Inflammatory macrophage treated with lipopolysaccharide for 1 hour (primary cell): ENCODE measurements at regions not wholly inside any gene's neighbourhood (a gene's known extent, or its start where the extent isn't known, plus 50 kb on each side); places are given as distances from the start of the nearest gene placed in this dataset.

Source experiments
- DNase-seq, 2 donors: peaks; one replicate each; pipeline ENCODE4 v3.0.0-alpha.2; 2020 to 2022

DNA sequence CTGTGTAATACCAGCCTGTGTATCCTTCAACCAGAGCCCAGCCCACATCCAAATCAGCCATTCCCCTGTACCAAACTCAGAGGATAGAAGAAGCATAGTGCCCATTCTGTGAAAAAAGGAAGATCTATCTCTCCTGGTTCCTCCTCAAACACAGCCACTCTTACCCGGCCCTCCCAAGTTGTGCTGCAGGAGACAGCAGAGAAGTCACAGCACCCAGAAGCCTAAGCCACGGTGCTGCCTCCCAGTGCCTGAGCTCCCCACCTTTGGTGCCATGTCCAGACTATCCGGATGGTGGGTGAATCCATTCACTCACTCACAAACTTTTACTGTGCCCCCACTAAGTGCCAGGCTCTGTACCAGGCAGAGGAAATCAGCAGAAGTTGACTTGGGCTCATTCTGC, 166.0 kb upstream of the ZMIZ1 start:
- no peak for DNase-seq

DNA sequence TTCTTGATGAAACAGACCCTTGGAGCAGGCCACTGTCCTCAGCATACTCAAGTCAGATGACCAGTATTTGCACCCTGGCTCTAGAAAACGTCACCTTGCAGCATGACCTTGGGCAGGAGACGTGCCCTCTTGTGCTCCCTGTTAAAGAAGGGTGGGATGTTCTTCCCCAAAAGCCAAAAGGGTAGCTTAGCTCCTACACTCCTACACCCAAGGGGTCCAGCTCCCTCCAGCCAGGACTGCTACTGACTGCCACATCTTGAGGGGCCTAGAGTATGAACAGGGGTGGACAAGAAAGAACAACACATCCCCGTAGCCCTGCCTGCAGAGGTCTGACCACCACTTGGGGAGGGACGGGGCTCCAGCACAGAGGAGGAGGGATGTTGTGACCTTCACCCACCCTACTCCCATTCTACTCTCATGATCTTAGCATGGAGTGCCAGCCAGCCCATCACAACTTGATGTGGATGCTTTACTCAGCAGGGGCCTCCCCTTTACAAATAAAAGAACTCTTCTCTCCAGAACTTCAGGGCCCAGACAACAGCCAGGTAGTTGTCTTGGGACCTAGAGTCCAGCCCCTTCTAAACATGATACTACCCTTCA, 165.3 kb upstream of the ZMIZ1 start:
- DNase-seq: no peak

DNA sequence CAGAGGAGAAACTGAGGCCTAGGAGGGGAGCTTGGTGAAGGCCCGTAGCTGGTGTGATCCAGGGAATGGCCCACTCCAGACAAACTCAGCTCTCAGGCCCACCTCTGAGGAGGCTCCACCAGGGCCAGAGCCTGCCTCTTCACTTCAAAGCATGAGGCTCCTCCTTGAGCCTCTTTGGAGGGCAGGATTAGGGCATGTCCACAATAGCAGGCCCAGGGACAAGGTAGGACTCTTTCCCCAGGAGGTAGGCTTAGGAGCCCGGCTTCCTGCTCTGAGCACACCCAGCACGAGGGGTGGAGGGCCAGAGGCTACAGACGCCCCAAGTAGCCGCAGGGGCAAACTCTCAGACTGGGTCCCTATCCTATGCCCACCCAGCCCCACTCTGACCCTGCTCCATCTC, 164.6 kb upstream of the ZMIZ1 start:
- no peak for DNase-seq

DNA sequence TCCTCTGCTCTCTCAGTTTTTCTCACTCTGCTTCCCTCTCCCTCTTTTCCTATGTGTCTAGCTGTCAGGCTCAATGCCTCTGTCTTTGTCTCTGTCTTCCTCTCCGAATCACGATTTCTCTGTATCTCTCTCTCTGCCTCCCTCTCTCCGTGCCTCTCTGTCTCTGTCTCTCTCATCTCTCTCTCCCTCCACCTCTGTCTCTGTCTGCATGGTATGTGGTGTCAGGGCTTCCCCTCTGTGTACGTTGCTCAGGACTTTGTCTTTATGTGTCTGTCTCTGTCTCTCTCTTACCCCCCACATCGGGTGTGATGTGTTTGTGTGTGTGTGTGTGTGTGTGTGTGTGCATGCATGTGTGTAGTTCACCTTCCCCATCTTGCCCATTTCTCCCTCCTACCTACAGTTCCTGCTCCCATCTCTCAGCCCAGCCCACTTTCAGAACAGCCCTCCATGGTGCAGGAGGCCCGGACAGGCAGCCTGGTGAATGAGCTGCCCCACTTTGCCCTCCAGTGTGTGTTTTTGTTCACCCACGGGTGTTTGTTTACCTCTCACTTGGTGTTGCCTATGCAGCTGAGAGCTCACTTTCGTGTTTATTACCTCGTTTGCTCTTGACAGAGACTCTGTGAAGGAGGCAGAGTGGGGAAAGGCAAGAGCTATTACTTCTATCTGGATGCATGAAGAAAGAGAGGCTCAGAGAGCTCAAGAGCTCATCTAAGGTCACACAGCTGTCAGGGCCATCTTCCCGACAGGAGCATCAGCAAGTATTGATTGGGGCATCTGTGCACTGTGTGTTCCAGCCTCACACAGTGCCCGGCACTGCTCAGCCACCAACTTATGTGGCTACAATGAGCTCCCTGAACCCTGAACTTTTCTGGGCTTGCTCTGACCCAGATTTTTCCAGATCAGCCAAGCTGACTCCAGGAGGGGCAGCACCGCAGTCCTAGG, 163.5 kb upstream of the ZMIZ1 start:
- DNase-seq: no peak

DNA sequence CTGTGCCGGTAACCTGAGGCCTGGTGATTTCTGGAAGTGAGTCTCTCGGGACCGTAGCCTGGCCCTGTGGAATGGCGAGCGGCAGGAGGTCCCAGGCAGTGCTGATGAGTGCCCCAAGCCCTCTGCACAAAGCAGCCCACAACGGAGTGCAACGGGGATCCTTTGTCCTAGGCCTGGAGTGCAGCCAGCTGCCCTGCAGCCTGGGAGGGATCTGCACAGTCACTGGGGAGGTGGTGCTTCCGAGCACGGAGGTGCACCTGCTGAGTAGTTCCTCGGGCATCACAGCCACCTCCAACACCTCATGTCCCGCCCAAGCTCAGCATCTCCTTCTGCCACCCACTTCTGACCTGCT, 162.8 kb upstream of the ZMIZ1 start:
- DNase-seq: no peak

DNA sequence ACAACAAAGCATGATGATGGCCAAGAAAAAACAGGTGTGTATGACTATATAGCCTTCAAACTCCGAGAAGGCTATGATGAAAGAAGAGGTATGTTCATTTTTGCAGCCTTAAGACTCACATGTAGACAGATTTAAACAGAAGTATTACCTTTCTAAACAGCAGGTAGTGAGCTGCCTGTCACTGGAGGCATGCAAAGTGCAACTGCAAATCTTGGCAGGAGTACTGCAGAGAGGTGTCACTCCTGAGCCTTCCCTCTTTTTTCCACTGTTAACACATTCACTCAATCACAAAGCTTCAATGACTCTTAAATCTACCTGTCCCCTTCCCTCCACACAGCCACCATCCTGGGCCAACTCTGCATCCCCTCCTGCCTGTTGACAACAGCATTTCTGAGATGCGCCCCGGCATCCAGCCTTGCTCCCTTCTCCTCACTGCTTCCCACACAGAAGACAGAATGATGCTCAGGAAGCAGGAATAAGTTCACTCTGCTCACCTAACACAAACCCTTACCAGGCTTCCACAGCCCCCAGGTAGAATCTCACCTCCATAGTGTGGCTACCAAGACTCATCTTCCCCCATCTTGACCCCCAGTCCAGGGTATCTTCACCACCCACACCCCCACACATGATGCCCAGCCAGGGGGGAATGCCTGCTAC, 161.9 kb upstream of the ZMIZ1 start:
- no peak for DNase-seq

DNA sequence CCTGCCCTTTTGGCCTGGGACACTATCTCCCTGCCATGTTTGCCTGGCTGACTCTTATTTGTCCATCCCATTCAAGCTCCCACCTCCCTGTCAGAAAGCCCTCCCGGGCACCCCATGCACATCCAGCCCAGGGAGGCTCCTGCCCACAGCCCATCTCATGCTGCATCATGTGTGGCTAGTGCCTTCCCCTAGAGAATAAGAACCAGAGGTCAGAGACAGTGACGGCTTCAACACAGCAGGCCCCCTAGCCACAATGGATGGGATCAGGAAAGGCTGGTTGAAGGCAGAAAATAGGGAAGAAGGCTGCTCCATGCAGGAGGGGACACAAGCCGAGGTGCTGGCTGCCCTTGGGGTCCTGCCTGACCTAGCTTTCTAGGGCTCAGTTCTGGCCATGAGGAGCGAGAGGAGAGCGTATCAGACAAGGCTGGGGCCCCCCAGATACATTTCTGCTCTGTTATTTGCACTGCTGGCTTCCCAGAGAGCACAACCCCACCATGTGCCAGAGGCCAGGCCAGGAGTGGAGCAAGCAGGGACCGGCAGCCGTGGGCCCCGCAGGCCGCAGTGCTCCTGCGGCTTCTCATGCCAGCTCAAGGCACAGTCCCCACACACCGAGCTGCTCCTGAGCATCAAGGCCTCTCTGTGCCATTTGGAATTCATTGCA, 161.1 kb upstream of the ZMIZ1 start:
- DNase-seq: no peak

DNA sequence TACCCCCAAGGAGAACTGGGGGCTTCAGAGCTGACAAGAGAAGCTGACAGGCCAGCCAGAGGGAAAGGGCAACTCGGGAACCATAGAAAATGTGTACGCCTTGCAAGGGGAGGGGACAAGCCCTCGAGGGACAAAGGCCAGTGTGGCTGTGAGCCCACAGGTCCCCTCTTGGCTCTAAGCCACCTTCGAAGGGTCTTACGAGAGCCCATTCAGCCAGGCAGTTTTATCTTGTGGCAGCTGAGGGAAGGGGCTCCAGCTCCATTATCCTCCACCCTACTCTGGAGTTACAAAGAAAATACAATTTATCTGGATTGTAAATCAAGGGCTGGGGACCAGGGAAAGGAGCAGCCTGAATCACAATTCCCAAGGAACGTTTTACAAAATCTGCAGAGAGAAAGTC, 159.5 kb upstream of the ZMIZ1 start:
- no peak for DNase-seq

DNA sequence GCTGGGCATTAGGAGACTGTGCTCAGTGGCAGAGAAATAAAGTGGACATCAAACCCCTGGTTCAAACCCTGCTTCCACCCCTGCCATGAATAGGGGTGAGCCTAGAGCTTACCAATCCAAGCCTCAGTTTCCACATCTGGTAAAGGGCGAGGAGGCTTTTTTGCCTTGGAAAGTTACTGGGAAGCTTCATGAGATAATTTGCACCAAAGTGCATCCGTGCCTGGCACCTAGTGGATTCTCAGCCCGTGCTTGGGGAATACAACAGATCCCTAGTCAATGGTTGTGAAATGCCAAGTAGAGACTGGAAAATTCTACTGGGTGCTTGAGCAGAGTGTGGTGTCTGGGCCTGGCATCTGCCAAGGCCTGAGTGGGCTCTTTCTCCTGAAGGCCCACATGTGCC, 158.7 kb upstream of the ZMIZ1 start:
- no peak for DNase-seq

DNA sequence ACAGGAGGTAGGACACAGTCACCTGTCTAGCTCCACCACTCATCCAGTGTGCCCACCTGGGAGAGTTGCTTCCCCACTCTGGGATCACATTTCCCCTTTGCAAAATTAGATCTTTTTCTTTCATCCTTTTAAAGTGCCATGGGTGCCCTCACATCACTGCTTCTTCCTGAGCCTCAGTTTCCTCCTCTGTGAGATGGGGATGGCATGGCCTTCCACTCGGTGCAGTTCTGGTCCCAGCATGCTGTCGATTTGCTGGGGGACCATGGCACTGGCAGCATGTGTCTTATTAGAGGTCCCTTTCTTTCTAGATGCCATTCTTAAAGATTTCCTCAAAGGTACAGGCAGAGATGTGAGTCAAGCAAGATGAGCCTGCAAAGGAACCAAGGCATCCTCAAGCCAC, 158.3 kb upstream of the ZMIZ1 start:
- no peak for DNase-seq

DNA sequence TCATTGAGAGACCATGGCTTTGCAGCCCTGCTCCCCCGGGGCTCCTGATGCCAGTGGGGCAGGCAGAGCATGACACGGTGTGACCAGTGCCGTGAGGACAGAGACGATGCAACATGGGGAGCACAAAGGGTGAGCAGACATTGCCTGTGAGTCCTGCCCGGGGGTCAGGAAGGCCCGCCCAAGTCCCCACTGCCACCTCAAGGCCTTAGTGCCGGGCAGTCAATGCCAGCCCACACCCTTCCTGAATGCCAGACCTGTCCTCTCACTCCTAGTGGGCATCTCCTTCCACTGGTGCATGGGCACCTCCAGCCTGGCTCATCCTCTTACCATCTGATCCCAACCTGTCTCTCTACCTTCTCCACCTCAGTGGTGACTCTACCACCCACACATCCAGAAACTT, 157.9 kb upstream of the ZMIZ1 start:
- DNase-seq: no peak

DNA sequence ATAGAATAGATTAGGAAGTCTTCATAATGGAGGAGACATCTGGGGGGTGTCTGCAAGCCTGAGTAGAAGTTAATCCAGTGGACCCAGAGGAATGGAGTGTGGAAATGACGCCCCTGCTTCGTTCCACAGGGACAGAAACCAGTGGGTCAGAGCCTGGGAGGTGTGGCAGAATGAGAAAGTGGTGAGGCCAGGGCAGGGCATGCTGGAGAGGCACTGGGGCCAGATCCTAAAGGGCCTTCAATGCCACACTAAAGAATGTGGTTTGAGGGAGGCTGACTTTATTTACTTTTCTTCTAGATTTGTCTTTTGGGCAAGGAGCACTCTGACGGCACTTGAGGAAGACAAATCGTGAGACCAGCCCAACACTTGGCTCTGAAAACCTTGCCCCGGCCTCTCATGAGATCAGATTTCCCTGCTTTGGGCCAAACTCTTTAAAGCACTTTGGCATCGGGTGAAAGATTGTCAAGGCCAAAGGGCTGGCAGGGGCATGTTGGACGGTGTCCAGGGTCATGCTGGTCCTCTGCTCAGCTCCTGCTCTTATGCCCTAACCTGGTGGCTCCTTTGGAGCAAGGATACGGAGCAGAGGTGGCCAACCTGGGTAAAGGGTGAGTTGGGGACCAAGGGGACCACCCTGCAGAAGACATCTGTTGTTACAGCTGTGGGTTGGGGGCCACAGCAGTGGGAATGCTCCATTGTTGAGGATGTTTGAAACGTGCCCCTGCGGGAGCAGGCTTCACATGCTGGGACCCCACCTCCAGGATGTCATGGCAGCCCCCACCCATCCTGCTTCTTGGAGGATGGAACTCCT, 157.0 kb upstream of the ZMIZ1 start:
- no peak for DNase-seq

DNA sequence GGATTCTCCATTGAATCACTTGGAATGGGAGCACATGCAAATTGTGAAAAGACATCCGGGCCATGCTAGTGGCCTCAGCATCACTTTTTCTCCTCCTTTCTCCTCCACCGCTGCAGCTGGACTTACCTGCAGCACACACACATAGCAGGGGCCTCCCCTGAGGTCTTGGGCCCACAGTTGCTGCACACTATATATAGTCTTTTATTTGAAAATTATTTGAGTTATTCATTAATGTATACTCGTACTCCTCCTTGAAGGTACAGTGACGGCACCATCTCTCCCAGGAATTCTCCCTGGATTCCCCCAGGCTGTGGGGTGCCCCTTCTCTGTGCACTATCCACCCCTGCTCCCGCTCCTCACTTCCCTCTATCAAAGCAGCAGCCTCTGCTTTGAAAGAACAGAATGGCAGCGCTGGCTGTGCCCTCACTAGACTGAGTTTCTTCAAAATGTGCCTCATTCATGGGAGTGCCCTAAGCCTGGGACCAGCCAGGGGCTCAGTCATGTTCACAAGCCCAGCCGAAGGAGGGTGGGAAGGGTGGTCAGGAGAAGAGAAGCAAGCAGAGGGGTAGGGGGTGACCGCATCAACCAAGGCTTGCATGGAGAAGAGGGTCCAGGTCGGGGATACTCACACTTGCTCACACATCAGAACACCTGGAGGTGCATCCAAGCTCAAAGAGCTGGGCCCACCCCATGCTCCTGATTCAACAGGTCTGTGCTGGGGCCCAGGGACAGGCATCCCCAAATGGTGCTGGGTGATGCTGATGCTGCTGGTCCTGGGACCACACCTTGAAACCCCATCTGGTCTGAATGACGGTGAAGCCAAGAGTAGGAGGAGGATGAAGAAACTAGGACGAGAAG, 156.2 kb upstream of the ZMIZ1 start:
- no peak for DNase-seq

DNA sequence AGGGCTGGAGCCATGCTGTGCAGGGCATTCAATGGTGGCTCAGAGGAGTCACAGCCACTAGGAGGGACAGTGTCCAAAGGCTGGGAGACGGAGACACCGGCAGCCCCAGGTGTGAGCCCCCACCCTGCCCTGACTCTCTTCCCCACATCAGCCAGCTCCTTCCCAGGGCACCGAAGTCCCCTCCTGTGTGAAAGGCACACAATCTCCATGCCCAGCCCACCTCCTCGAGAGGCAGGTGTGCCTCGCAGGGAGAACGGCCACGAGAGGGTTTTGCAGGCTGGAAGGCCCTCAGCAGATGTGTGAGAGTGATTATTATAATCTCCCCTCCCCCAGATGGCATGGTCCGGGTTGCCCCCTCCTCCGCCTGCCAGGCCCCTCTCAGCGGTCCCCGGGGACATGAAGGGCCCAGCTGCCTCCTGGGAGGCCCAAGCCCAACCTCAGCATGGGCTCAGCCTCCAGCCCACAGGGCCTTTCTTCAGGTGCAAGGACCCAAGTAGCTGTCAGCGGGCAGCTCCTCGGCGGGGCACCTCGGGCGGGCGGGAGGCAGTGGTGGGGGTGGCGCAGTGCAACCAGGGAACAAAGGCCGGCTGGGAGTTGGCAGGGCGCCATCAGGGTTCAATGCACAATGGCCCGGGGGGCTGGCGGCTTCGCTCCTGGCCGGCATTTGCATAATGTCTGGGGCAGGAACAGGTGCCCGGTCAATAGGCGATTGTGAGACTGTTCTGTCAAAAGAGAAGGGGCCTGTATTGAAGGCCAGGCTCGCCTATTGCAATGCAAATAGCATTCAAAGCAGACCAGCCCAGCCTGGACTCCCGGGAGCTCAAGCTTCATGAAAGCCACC, 155.3 kb upstream of the ZMIZ1 start:
- no peak for DNase-seq

DNA sequence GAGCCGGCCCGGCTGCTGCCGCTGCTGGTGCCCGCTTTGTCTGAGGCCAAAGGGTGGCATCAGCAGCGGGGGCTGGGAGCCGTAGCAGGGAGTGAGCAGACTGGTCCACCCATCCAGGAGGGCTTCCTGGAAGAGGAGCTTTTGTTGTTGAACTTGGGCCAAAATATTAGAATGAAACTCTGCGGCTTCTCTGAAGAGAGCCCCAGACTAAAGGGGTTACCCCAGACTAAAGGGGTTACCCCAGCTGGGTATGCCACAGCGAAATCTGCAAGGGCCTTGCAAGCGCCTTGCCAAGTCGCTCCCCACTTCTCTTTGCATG, 154.7 kb upstream of the ZMIZ1 start:
- DNase-seq: no peak

DNA sequence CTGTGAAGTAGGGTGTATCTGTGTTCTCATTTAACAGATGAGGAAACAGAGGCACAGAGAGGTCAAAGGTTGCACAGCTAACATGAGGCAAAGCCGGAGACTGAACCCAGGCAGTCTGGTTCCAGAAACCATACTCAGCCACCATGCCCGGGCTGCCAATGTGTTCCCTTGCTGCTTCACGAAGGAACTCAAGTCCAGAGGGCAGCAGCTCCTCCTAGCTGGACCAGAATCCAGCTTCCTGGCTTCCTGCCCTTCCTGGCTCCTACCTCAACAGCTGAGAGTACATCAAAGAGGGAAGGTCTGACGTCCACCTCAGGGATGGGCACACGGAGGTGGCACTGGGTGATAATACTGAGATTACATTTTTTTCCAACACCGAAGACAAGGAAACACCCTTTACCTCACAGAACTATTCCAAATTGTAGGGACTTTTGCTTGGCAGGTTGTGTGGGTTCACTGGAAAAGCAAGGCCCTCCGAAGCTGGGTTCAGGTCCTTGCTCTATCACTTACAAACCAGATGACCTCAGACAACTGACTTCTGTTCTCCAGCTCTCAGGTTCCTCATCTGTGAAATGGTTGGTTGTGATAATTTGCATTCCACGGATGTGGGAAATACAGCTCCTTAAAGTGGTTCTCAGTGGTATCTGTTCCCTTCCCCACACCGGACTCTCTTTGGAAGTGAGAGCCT, 154.1 kb upstream of the ZMIZ1 start:
- DNase-seq: no peak

DNA sequence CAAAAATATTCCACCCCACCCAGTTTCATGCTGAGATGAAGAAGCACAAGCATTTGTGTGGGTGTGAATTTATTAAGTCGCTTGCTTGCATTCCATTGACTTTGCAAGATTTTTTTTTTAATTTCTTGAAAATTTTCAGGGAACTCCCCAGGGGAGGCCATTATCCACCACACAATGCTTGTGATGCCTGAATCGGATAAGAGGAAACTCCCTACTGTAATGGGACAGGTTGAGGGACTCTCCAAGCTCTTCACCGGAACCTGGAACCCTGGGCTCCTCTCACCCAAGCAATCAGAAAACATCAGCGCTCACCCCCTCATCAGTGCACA, 153.6 kb upstream of the ZMIZ1 start:
- peak; percentile 38 to 84 for DNase-seq

DNA sequence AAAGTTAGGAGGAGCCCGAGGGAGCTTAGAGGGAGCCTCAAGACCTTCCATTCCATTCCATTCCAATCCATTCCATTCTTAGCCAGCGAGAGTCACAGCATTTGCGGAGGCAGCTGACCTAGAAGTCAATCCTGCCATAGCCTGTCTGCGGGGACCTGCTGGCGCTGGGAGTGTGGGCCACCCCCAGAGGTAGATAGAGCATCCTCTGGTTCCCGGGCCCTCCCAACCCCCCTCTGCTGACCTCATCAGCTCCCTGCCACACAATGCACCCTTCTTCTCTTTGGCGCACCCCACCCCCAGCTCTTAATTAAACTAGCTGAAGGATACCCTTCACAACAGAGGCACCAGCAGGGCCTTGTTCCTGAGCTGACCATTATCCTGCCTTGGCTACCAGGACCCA, 152.5 kb upstream of the ZMIZ1 start:
- DNase-seq: no peak

DNA sequence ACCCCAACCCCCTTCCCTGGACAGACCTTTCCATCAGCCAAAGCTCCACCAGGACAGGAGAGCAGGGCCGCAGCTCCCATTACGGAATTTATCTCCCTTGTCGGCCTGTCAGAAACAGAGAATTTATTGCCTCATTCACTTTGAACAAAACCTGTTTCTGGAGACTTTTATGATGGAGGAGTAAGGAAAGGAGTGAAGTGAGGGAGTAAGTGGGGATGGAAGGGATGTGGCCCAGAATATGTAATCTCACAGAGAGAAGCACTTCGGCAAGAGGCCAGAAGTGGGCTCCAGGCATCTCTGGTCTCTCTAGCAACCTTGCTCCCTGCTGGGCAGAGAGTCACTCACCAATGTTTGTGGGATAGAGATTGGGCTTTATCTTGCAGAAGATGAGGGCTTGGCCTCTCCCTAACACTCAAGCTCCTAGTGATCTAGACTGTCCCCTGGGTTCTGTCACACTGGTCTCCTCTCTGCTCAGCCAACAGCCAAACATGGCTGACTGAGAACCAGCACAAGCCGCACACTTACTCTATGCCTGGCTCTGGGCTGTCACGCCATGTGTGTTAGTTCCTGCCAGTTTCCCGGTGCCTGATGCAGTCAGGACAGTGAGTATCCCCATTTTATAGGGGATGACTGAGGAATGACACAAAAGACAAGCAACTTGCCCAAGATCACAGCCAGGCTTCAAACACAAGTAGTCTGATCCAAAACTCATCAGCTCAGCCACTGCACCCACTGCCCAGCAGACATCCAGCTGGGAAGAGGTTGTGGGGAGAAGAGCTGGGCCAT, 149.4 kb upstream of the ZMIZ1 start:
- no peak for DNase-seq

DNA sequence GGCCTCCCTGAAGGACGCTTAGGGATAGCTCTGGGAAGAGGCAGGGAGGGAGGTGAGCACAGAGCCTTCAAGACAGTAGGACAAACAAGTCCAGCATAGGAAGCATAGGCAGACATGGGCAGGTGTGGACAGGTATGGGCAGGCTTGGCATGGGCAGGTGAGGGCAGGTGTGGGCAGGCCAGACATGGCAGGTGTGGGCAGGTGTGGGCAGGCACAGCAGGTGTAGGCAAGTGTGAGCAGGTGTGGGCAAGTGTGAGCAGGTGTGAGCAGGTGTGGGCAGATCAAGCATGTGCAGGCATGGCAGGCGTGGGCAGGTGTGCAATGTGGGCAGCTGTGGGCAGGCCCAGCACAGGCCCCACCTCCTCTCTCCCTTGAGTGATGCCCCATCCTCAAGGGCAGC, 148.8 kb upstream of the ZMIZ1 start:
- DNase-seq: no peak
